GM23338 (cell line): ENCODE measurements at regions not wholly inside any gene's neighbourhood (a gene's known extent, or its start where the extent isn't known, plus 50 kb on each side); places are given as distances from the start of the nearest gene placed in this dataset.

Source experiments
- ATAC-seq: fragments of 200-7000 bp; cut with Tn5 transposase; 3 replicates; pipeline ENCODE4 v1.9.1; 2020
- DNase-seq: peaks from one replicate; pipeline ENCODE4 v3.0.0-alpha.2; 2015; ENCODE audit warnings: low spot score
- H2AFZ ChIP-seq: fragments of 200-600 bp; sonication (generic); 2 replicates; pipeline ENCODE4 v1.8.0; 2016; ENCODE audit warnings: antibody characterized with exemption, mild to moderate bottlenecking, moderate library complexity
- H3F3A ChIP-seq: fragments of 200-600 bp; sonication (generic); replicated peaks from 2 replicates; pipeline ENCODE4 v1.8.0; 2017; ENCODE audit warnings: antibody characterized with exemption, mixed run types, low read depth
- H3K27ac ChIP-seq: fragments of 200-600 bp; sonication (generic); 2 replicates; pipeline ENCODE4 v1.6.1; 2016; ENCODE audit warnings: low read depth
- H3K27me3 ChIP-seq: fragments of 200-600 bp; sonication (generic); 2 replicates; pipeline ENCODE4 v1.8.0; 2016; ENCODE audit warnings: mild to moderate bottlenecking, mixed run types, moderate library complexity; ENCODE audit not compliant: insufficient read depth
- H3K36me3 ChIP-seq: fragments of 200-600 bp; sonication (generic); 2 replicates; pipeline ENCODE4 v1.8.0; 2016; ENCODE audit warnings: mild to moderate bottlenecking; ENCODE audit not compliant: insufficient read depth
- H3K4me1 ChIP-seq: fragments of 200-600 bp; sonication (generic); 2 replicates; pipeline ENCODE4 v1.8.0; 2016; ENCODE audit warnings: mild to moderate bottlenecking, moderate library complexity; ENCODE audit not compliant: insufficient read depth
- H3K4me2 ChIP-seq: fragments of 200-600 bp; sonication (generic); 2 replicates; pipeline ENCODE4 v1.7.1; 2017; ENCODE audit warnings: mixed run types
- H3K4me3 ChIP-seq: fragments of 200-600 bp; sonication (generic); 2 replicates; pipeline ENCODE4 v1.6.1; 2016; ENCODE audit warnings: mixed run types
- H3K79me2 ChIP-seq: fragments of 200-600 bp; sonication (generic); replicated peaks from 2 replicates; pipeline ENCODE4 v1.8.0; 2017; ENCODE audit warnings: mild to moderate bottlenecking; ENCODE audit not compliant: insufficient read depth
- H3K9me2 ChIP-seq: fragments of 200-600 bp; sonication (generic); 2 replicates; pipeline ENCODE4 v1.8.0; 2017; ENCODE audit not compliant: insufficient read depth
- H4K20me1 ChIP-seq: fragments of 200-600 bp; sonication (generic); replicated peaks from 2 replicates; pipeline ENCODE4 v1.8.0; 2017; ENCODE audit warnings: mild to moderate bottlenecking; ENCODE audit not compliant: insufficient read depth
- H3K27ac Mint-ChIP-seq: 2 replicates; pipeline ENCODE4 v1.8.0; 2020; ENCODE audit warnings: inconsistent platforms, mild to moderate bottlenecking, moderate library complexity, mixed read lengths
- H3K27me3 Mint-ChIP-seq: 3 replicates; pipeline ENCODE4 v1.8.0; 2022; ENCODE audit warnings: low read depth, mild to moderate bottlenecking, moderate library complexity, mixed read lengths, inconsistent platforms; ENCODE audit not compliant: insufficient read depth, poor library complexity
- H3K36me3 Mint-ChIP-seq: 3 replicates; pipeline ENCODE4 v1.8.0; 2021; ENCODE audit warnings: low read depth, mild to moderate bottlenecking, inconsistent platforms, moderate library complexity, mixed read lengths
- H3K4me1 Mint-ChIP-seq: 3 replicates; pipeline ENCODE4 v1.8.0; 2020; ENCODE audit warnings: mild to moderate bottlenecking, inconsistent platforms, mixed read lengths
- H3K4me3 Mint-ChIP-seq: 3 replicates; pipeline ENCODE4 v1.8.0; 2021; ENCODE audit warnings: moderate library complexity, mild to moderate bottlenecking, inconsistent platforms, mixed read lengths
- H3K9me3 Mint-ChIP-seq: 3 replicates; pipeline ENCODE4 v1.8.0; 2020; ENCODE audit warnings: moderate library complexity, mild to moderate bottlenecking, inconsistent platforms, mixed read lengths
- EZH2phosphoT487 ChIP-seq: fragments of 200-600 bp; sonication (generic); IDR thresholded peaks from one replicate; pipeline ENCODE4 v1.8.1; 2018; ENCODE audit warnings: antibody characterized with exemption; ENCODE audit not compliant: unreplicated experiment
- JUNB ChIP-seq: IDR thresholded peaks from one replicate; pipeline ENCODE4 v1.6.1; 2016; ENCODE audit warnings: antibody characterized with exemption; ENCODE audit not compliant: unreplicated experiment
- POLR2AphosphoS5 ChIP-seq: IDR thresholded peaks from 2 replicates; pipeline ENCODE4 v1.6.1; 2016; ENCODE audit warnings: antibody characterized with exemption, low read depth
- REST ChIP-seq: IDR thresholded peaks from one replicate; pipeline ENCODE4 v1.6.1; 2018; ENCODE audit warnings: antibody characterized with exemption; ENCODE audit not compliant: unreplicated experiment
- STAT1 ChIP-seq: IDR thresholded peaks from one replicate; pipeline ENCODE4 v1.6.1; 2016; ENCODE audit warnings: antibody characterized with exemption; ENCODE audit not compliant: unreplicated experiment
- ZNF114 ChIP-seq: fragments of 250-450 bp; sonication (Bioruptor Pico); IDR thresholded peaks from 2 replicates; pipeline ENCODE4 v1.5.0; 2020; ENCODE audit warnings: mild to moderate bottlenecking, moderate library complexity
- ZNF331 ChIP-seq: fragments of 250-450 bp; sonication (Bioruptor Pico); IDR thresholded peaks from 2 replicates; pipeline ENCODE4 v1.5.0; 2020; ENCODE audit warnings: low read depth, mild to moderate bottlenecking, moderate library complexity
- ZNF462 ChIP-seq: fragments of 250-450 bp; sonication (Bioruptor Pico); IDR thresholded peaks from 2 replicates; pipeline ENCODE4 v1.5.0; 2020; ENCODE audit warnings: mild to moderate bottlenecking, moderate library complexity

GRCh38 chr11:91433284-91434010 is 791.2 kb upstream of the FAT3 start:
- no peaks in the 10 kb centered on the region for H3K36me3 Mint-ChIP-seq
- no peaks in the 10 kb centered on the region for H4K20me1 ChIP-seq
- DNase-seq, result no peak
- H3K4me1 ChIP-seq, result no peaks in the 10 kb centered on the region
- no peaks in the 10 kb centered on the region for H3K27me3 ChIP-seq
- H3K27me3 Mint-ChIP-seq, result no peaks in the 10 kb centered on the region
- ATAC-seq, result no peak
- H3K9me2 ChIP-seq, result peaks cover 3% of the 10 kb centered on the region; the same call in 1 of the 2 replicates
- no peaks in the 10 kb centered on the region for H3K36me3 ChIP-seq
- no peak overlapping the region for H3K27ac ChIP-seq
- no peak overlapping the region for H3K27ac Mint-ChIP-seq
- no peak overlapping the region for H3K4me3 ChIP-seq
- no peaks in the 10 kb centered on the region for H3K79me2 ChIP-seq
- H3K4me2 ChIP-seq, result no peak overlapping the region
- no peaks in the 10 kb centered on the region for H3K4me1 Mint-ChIP-seq
- TF ChIP-seq POLR2AphosphoS5, result no peak
- no peak for TF ChIP-seq ZNF114 (CRISPR knock-in tag)
- no peak for TF ChIP-seq ZNF331 (CRISPR knock-in tag)
- TF ChIP-seq JUNB, result no peak
- no peak for TF ChIP-seq ZNF462 (CRISPR knock-in tag)
- TF ChIP-seq STAT1, result no peak
- TF ChIP-seq REST, result no peak
- no peak for TF ChIP-seq EZH2phosphoT487
- H3F3A ChIP-seq, result no peaks in the 10 kb centered on the region
- H3K9me3 Mint-ChIP-seq, result no peaks in the 10 kb centered on the region
- H2AFZ ChIP-seq, result no peak overlapping the region
- H3K4me3 Mint-ChIP-seq, result no peak overlapping the region
